ENCODE measurements at regions not wholly inside any gene's neighbourhood (a gene's known extent, or its start where the extent isn't known, plus 50 kb on each side); places are given as distances from the start of the nearest gene placed in this dataset.
"Not testable (repeated sequence)": the region's sequence is repeated elsewhere in the genome, so short reads cannot be mapped to it uniquely, and the experiment has no call there.

GRCh38 chr6:164377348-164377918 is 932.0 kb downstream of the C6orf118 start:
- DNase-seq (ENCODE audit: low read depth): no peak

GRCh38 chr6:164370773-164371172 is 938.6 kb downstream of the C6orf118 start:
- DNase-seq (ENCODE audit: low read depth): no peak

- DNase-seq (ENCODE audit: low read depth): no peak
Observed at GRCh38 chr6:164359441-164359840, 944.9 kb downstream of the QKI start.

GRCh38 chr6:164359036-164359435 is 944.5 kb downstream of the QKI start:
- DNase-seq (ENCODE audit: low read depth): no peak

DNA sequence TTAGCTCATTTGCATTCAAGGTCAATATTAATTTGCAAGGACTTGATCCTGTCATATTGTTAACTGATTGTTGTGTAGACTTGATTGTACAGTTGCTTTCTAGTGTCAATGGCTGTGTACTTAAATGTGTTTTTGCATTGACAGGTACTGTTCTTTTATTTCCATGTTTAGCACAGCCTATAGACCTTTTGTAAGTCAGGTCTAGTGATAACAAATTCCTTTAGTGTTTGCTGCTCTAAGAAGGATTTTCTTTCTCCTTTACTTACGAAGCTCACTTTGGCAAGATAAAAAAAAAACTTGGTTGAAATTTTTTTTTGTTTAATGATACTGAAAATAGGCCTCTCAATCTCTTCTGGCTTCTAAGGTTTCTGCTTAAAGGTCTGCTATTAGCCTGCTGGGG is 942.3 kb downstream of the QKI start:
- no peak for DNase-seq (ENCODE audit: low read depth)

DNA sequence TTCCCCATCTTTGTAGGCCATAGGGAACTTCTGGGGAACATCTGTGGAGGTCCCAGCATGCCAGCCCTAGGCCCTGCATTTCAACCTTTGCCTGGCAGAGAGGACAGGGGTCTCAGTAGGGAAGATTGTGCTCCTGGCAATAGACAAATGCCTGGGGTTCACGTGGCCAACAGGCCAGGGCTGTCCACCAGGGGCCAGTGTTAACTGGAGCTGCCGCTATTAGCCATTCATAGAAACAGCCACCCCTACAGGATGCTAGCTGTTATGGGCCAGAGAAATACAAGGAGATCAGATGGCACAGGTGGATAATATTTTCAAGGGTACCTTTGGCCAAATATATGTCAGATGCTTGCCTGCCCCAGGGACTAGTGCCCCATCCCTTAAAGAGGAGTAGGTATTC is 932.9 kb downstream of the QKI start:
- no peak for DNase-seq (ENCODE audit: low read depth)

GRCh38 chr6:164346631-164347030 is 932.1 kb downstream of the QKI start:
- no peak for DNase-seq (ENCODE audit: low read depth)

GRCh38 chr6:164345806-164346496 is 931.4 kb downstream of the QKI start:
- no peak for DNase-seq (ENCODE audit: low read depth)

- DNase-seq (ENCODE audit: low read depth): no peak
Observed at GRCh38 chr6:164345327-164345726, 930.8 kb downstream of the QKI start.

DNA sequence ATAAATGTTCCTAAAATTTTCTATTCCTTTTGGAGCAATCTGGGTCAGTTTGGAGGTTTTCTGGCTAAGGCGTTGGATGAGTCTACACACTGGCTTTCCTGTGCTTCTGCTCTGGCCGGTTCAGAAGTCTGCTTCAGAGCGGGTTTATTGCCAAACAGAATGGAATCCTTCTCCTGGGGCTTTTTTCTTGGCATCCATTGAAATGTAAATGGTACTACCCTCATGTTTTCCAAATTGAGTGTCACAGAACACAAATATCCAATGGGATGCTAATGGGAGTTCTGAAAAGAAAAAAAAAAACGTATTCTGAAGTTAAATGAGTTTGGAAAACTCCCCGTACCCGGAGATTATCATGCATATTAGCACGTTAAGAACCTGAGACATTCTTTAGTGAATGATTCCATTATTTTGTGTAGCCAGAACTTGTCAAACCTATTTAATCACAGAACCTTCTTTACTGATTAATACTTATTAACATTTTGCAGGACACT is 930.3 kb downstream of the QKI start:
- DNase-seq (ENCODE audit: low read depth): no peak

- DNase-seq (ENCODE audit: low read depth): not testable (repeated sequence)
Observed at GRCh38 chr6:164339442-164339841, 924.9 kb downstream of the QKI start.

DNA sequence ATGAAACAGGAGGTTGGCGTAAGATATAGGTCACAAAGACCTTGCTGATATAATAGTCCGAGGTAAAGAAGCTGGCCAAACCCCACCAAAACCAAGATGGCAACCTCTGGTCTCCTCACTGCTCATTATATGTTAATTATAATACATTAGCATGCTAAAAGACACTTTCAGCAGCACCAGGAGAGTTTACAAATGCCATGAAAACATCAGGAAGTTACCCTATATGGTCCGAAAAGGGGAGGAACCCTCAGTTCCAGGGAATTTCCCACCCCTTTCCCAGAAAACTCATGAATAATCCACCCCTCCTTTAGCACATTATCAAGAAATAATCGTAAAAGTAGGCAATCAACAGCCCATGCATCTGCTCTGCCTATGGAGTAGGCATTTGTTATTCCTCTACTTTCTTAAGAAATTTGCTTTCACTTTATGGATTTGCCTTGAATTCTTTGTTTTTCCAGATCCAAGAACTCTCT is 923.4 kb downstream of the QKI start:
- DNase-seq (ENCODE audit: low read depth): no peak

DNA sequence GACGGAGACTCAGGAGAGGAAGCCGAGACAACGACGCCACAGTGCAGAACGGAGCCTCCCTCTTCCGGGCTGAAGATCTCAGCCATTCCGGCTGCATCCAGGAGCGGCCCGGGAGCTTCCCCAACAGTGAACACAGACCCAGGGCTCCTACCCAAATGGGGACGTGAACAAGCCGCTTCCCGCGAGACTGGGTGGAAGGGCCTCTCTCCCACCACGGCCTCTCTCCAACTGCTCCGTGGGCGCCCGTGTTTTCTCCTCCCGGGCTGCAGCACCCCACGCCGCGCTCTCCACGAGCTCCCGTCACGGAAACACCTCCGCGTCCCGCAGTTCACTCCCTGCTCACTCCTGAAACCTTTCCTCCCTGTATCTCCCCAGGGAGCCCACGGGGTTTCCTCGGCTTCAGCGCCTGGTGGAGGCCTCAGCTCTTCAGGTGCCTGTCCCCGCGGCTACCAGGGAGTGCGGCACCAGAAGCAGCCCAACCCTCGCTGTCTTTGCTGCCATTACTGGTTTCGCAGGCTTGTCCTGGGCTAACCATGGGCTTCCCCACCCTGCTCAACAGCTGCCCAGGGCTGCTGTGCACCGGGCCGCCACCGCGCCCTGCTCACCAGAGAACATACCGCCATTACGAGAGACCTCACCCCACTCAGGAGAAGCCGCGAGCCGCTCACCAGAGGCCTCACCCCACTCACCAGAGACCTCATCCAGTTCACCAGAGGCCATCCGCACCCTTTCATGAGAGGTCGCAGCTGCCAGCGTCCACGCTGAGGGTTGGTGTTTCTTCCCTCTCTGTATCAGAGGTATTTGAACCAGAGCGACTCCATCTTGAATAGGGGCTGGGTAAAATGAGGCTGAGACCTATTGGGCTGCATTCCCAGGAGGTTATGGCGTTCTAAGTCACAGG is 922.8 kb downstream of the QKI start:
- DNase-seq (ENCODE audit: low read depth): no peak

DNA sequence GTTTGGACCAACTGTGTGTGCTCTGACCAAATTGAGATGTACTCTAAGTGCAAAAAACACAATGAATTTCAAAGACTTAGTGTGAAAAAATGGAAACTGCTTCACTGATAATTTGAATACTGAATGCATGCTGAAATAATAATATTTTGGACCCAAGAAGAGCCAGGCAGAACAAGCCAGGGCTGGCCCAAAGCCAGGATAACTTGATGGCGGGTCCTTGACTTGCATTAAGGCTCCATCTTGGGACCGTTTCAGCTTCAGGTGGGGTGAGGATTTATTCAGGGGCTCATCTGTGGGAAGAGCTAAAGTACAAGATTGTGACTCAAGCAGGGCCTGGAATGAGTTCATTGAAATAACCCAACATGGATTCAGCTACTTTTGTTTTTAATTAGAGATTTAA is 921.9 kb downstream of the QKI start:
- no peak for DNase-seq (ENCODE audit: low read depth)

DNA sequence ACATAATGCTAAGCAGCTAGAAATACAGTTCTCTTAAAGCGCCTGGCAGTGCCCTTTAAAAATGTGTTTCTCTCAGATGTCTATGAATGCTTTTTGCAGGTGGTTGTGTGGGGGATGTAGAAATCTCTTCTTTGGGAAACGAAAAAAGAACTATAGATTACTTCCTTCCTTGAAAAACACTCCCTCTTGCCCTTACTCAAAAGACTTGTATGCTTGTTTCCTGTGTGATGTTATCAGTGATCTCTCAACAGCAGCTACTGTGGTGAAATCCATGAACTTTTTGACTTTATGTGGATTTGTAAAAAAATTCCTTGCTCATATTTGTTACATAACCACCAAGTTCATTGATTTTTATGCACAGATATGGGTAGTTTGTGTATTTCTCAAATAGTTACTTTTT is 916.5 kb downstream of the QKI start:
- no peak for DNase-seq (ENCODE audit: low read depth)

GRCh38 chr6:164325168-164325567 is 910.6 kb downstream of the QKI start:
- DNase-seq (ENCODE audit: low read depth): no peak

GRCh38 chr6:164322533-164322932 is 908.0 kb downstream of the QKI start:
- DNase-seq (ENCODE audit: low read depth): no peak

DNA sequence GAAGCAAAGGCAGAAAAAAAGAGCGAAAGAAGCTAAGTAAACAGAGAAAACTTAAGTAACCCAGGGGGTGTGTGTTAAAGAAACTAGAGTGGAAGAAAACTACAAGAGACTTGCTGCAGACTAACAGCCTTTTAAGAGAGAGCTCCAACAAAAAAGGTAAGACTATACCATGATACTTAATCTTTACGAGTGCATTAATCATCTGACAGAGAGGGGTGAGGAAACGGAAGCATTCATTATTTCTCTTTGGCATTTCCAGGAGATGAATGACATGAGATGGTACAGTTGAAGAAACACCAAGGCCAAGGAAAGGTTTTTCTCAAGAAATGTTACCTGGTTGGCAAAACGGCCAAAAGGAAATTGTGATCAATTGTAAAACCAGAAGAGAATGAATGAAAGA is 906.8 kb downstream of the QKI start:
- DNase-seq (ENCODE audit: low read depth): no peak

- DNase-seq (ENCODE audit: low read depth): no peak
Observed at GRCh38 chr6:164315376-164315775, 900.9 kb downstream of the QKI start.

DNA sequence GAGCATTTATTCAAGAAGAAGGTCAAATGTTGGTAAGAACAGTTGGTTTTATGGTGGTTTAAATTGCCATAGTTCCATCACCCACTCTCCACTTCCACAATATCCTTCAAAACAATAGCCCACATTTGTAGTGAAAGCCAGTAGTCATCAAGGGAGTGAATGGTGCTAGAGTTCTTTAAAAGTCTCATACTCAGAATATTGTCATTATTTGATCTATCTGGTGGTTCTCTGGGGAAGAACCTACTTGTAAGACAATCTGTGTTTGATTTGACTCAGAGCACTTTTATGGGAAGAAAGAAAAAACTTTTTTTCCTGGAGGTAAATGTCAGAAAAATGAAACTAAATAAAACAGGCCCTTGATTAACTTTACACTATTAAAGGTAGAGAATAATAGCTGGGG is 893.8 kb downstream of the QKI start:
- DNase-seq (ENCODE audit: low read depth): no peak

DNA sequence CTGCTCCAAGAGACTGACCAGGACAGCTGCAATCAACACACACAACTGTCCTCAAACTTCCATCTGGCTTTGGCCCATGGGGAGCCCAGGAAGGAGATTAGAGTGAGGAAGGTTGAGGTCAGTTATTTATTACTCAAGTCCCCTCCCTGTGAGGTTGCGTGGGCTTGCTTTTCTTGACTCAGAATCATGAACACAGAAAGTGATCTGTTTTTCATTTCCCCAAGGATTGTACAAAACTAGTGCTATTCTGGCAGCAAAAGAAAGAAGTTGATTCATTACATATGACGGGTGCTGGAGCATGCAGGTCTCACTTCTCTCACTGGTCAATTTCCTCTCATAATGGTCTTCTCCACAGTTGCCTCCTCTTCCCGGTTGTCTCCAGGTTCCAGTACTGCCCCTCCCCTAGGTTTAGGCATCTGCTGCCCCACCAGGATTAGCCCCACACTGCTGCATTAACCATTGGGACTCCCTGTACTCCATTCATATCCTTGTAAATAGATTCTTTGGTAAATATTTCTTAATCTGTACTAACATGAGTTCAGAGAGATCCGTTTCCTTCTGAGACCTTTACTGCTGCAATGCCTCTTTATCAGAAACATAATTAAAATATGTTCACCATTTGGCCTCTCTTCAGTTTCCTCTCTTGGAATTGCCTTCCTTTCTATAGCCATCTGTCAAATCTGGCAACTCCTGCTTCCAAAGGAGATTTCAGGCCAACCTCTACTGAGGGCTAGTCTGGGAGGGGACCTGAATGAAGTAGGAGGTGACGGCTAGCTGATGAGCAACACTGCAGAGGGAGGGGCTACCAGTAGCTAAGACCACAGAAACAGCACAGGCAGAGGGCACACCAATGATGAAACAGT is 888.8 kb downstream of the QKI start:
- DNase-seq (ENCODE audit: low read depth): no peak

GRCh38 chr6:164296411-164296810 is 881.9 kb downstream of the QKI start:
- no peak for DNase-seq (ENCODE audit: low read depth)

All from activated T-cell treated with anti-CD3 and anti-CD28 coated beads for 24 hours (primary cell).